GM04503 (cell line): ENCODE measurements at regions not wholly inside any gene's neighbourhood (a gene's known extent, or its start where the extent isn't known, plus 50 kb on each side); places are given as distances from the start of the nearest gene placed in this dataset.
A peak's percentile ranks its signal among the peaks of the same experiment; 100 is the strongest.
"Not testable (repeated sequence)": the region's sequence is repeated elsewhere in the genome, so short reads cannot be mapped to it uniquely, and the experiment has no call there.

Experiments used
- DNase-seq: peaks from one replicate; pipeline ENCODE4 v3.0.0-alpha.2; 2012; ENCODE audit warnings: low read depth

DNA sequence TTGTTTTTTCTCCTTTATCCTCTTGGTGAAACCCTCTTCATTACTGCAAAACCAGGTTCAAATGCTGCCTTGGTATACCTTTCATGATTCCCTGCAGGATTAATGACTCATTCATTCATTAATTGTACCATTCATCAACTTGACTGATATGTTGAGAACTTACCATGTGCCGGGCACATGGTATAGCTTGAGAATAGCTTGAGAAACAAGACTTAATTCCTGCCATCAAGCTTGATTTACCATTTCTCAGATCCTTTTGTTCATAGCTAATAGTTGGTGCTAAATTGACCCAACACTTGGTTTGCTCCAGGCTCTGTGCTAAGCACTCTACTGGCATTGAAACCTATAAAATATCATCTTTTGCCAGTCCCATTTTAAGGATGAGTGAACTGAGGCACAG is 165.7 kb downstream of the YIPF5 start:
- DNase-seq: no peak

- no peak for DNase-seq
Measured at GRCh38 chr5:144009116-144009515, 161.3 kb downstream of the YIPF5 start.

DNA sequence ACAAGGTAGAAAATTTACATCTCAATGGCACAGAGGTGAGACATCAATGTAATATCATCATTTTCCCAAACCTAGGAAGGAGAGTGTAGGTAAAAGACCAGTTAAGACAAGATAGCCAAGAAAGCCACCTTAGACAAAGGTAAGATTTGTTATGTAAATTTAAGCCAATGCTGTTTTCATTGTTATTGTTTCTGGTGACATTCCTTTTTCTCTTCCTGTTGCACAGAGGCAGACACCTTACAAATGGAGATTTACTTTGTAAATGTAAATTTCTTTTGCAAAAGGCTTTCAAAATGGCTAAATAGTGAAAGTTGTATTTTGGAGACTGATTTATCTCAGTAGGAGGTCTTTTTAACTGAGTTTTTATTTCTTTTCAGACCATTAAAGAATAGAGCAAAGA is 159.1 kb downstream of the YIPF5 start:
- no peak for DNase-seq

GRCh38 chr5:144013816-144014215 is 156.6 kb downstream of the YIPF5 start:
- no peak for DNase-seq

GRCh38 chr5:144015961-144016360 is 154.5 kb downstream of the YIPF5 start:
- no peak for DNase-seq

DNA sequence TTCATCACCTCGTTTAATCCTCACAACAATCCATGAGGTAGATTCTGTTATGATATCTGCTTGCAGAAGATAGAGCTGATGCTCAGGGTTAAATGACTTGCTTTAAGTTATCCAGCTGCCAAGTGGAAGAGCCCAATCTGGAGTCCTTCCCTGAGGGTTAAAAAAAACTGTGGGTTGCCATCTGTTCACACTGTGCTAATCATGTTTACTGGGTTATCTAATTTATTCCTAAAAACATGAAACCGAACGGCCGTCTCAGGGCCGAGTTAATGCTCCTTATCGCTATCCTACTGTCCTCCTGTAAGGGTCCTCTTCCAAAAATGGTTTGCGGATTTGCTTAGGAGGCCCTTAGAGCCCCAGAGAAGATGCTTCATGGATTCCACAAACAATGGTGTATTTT is 153.3 kb downstream of the YIPF5 start:
- no peak for DNase-seq

GRCh38 chr5:144017631-144018030 is 152.8 kb downstream of the YIPF5 start:
- no peak for DNase-seq

- no peak for DNase-seq
Measured at GRCh38 chr5:144024090-144024489, 146.4 kb downstream of the YIPF5 start.

DNA sequence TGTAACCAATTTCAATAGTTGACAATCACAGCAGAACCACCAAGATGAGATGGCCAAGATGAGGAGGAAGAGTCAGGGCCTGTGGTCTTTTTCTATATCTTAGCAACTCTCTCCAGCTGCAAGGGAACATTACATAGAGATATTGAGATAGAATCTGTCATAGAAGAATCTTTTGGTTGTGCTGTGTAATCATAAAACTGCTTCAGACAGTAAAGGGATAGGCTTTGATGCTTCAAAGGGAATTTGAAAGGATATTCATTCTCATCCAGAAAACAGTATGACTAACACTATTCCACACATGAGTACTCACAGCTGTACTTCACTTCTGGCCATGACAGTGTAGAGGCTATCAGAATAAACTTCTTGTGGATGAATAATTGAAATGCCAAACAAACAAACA is 145.9 kb downstream of the YIPF5 start:
- no peak for DNase-seq

DNA sequence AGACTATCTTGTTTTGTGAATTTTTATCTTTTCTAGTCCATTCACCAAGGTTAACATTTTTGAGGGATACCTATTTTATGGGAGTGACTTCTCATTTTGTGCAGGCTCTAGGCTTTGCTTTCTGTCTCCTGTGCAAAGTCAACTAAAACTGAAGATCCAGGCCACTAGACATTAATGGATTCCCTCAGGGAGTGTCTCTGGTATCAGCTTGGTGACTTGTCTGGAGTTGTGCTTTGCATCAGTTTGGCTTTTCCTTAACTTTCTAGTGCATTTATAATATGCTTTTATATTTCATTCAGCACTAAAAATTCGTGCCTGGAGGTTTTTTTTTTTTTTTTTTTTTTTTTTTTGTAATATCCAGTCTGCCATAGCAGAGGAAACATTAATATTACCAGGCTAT is 144.2 kb downstream of the YIPF5 start:
- no peak for DNase-seq

GRCh38 chr5:144028058-144028457 is 142.4 kb downstream of the YIPF5 start:
- no peak for DNase-seq

GRCh38 chr5:144028636-144029035 is 141.8 kb downstream of the YIPF5 start:
- DNase-seq: peak; percentile 92

GRCh38 chr5:144030904-144031303 is 139.6 kb downstream of the YIPF5 start:
- no peak for DNase-seq

DNA sequence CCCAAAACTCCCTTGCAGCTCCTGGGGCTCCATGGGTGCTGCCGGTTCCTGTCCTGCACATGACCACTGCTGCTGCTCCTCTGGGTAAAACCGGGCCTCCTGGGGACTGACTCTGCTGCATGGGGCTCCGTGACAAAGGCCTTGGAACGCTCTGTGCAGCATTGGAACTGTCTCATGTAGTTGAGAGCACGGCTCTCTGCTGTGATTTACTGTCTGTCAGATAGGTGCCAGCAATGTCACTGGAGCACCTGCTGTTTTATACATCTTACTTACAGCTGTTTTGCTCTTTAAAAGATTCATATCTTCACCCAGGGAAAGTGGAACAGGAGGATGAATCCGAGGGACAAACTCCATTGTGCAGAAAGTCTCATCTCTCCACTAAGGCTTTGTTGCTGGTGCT is 138.1 kb downstream of the YIPF5 start:
- DNase-seq: no peak

DNA sequence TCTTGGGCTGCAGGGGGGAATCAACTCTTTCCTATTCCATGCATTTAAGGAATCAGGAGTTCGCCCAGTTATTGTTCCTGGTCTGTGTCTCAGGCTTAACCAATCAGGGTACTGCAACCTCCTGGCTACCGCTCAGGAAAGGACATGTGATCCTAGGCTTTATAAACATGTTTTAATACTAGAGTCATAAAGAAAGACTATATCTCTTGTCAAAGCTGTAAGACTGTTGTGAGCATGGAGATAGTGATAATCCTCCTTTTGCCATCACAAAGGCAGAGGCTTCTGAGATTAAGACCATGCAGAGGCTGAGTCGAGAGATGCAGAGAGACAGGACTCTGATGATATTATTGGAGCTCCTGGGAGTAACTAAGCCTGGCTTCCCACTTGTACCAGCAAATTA is 137.0 kb downstream of the YIPF5 start:
- DNase-seq: no peak

GRCh38 chr5:144035046-144035740 is 135.3 kb downstream of the YIPF5 start:
- no peak for DNase-seq

DNA sequence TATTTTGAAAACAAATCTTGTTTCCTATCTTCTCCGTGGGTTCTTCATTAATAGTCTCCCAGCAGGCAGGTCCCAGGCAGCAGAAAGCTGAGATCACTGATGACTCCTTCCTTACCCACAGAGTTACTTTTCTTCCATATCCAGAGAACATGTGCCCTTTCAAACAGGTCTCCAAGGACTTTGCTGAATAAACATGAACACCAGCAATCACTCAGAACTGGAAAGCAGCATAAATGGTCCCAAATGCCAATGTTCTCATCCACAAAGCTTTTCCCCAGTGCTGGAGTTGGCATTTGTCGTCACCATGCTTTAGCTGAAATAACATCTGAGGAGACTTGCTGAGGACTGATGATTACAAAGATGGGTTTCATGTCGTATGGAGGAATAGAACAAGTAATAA is 134.0 kb downstream of the YIPF5 start:
- DNase-seq: no peak

DNA sequence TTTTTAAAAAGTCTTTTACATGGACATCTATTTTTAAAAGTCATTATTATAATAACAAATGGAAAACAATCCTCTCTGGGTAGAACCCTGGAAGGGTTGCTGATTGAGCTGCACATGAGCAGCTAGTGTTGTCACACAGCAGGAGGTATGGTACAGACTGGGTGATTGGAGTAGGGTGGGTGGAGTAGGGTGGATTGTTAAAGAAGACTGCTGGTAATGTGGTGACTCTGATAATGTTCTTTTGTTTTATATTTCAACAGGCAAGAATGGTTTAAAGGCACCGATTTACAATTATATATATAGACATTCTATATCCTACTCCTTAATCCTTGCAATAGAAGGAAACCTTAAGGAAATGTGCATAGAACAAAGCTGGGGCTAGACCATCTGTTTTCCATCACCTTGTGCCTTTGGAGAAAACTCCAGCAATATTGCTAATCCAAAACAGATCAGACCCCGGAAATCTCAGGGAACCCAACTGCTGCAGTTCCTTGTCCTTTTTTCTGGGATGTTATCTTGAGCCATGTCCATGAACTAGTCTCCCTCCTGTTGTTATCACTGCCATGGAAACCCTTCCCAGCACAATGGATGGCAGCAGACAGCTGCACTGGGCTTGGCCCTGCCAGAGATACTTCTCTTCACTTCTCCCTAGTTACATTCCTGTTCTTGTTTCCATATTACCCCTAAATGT is 129.7 kb downstream of the YIPF5 start:
- no peak for DNase-seq

DNA sequence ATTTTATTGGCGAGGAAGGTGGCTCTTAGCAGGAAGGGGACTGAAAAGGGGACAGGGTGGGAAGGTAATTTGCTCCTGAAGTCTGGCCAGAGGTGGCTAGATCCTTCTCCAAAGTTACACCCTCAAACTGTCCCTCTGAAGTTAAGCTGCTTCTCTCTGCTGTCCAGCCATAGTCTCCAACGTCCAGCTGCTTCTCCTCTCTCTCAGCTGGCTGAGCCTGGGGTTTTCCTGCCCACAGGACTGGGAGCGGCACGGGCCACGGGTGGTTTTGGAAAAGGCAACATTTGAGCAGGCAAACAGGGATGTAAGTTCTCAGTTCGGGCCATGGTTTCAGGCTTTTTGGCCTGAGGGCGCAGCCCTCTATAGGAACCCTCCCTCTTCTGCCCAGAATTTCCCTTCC is 128.3 kb downstream of the YIPF5 start:
- DNase-seq: no peak

GRCh38 chr5:144048259-144048856 is 122.1 kb downstream of the YIPF5 start:
- no peak for DNase-seq

DNA sequence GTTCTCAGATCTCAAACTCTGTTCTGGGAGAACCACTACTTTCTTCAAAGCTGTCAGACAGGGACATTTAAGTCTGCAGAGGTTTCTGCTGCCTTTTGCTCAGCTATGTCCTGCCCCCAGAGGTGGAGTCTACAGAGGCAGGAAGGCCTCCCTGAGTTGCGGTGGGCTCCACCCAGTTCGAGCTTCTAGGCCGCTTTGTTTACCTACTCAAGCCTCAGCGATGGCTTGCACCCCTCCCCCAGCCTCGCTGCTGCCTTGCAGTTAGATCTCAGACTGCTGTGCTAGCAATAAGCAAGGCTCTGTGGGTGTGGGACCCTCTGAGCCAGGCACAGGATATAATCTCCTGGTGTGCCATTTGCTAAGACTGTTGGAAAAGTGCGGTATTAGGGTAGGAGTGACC is 115.1 kb downstream of the YIPF5 start:
- DNase-seq: not testable (repeated sequence)

GRCh38 chr5:144060091-144060490 is 110.4 kb downstream of the YIPF5 start:
- not testable (repeated sequence) for DNase-seq

GRCh38 chr5:144060598-144060997 is 109.9 kb downstream of the YIPF5 start:
- DNase-seq: no peak

DNA sequence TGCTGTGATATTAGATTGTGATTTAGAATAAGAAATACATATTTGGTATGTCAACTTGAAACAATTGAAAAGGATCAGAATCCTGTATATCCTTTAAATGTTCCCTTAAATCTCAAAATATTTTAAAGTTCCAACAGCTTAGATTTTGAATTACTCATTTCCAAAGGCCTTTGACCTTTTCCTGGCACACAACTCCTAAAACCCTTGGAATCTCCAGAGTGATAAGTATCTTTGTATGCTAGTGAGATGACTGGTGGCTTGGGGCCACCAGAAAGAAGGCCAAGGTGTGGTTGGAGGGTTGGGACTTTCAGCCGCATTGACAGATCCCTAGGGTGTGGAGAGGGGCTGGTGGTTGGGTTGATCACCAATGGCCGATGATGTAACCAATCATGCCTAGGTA is 104.7 kb downstream of the YIPF5 start:
- no peak for DNase-seq
